ENCODE measurements at regions not wholly inside any gene's neighbourhood (a gene's known extent, or its start where the extent isn't known, plus 50 kb on each side); places are given as distances from the start of the nearest gene placed in this dataset.

DNA sequence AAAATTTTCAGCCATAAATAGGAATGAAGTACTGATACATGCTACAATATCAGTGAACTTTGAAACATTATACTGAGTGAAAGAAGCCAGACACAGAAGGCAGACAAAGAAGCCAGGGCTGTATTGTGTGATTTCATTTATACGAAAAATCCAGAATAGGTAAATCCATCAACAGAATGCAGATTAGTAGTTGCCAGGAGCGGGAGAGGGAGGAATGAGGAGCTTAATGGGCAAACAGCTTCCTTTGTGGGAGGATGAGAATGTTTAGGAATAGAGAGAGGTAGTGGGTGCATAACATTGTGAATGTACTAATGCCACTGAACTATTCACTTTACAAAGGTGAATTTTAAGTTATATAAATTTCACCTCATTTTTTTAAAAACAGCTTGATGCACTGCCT is 103.3 kb upstream of the SERTM1 start:
- TF ChIP-seq, protein P1, sequence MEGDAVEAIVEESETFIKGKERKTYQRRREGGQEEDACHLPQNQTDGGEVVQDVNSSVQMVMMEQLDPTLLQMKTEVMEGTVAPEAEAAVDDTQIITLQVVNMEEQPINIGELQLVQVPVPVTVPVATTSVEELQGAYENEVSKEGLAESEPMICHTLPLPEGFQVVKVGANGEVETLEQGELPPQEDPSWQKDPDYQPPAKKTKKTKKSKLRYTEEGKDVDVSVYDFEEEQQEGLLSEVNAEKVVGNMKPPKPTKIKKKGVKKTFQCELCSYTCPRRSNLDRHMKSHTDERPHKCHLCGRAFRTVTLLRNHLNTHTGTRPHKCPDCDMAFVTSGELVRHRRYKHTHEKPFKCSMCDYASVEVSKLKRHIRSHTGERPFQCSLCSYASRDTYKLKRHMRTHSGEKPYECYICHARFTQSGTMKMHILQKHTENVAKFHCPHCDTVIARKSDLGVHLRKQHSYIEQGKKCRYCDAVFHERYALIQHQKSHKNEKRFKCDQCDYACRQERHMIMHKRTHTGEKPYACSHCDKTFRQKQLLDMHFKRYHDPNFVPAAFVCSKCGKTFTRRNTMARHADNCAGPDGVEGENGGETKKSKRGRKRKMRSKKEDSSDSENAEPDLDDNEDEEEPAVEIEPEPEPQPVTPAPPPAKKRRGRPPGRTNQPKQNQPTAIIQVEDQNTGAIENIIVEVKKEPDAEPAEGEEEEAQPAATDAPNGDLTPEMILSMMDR (IDR thresholded peaks at IDR 0.05), result no peak
- no peak for TF ChIP-seq POLR2A (IDR thresholded peaks at IDR 0.05)

All from stomach (tissue), 4 donors.